ENCODE measurements at regions not wholly inside any gene's neighbourhood (a gene's known extent, or its start where the extent isn't known, plus 50 kb on each side); places are given as distances from the start of the nearest gene placed in this dataset.

DNA sequence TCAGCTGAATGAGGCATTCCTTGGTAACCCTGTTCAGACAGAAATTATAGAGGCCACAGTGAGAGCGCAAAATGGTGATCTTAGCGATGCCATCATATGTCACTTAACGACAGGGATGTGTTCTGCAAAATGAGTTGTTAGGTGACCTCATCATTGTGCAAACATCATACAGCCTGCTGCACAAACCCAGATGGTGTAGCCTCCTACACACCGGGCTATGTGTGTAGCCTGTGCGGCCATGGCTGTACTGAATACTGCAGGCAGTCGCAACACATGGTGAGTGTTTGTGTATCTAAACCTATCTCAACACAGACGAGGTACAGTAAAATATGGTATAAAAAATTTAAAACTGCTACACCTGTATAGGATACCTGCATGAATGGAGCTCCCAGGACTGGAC lies 234.1 kb upstream of the PMEPA1 start:
- TF ChIP-seq CTCF (IDR thresholded peaks at IDR 0.05) (no peak), POLR2AphosphoS5 (IDR thresholded peaks at IDR 0.05) (no peak), POLR2A (IDR thresholded peaks at IDR 0.05) (no peak), EP300 (IDR thresholded peaks at IDR 0.05) (no peak)
- H3K36me3 ChIP-seq = no peaks in the 10 kb centered on the region
- no peak overlapping the region for H3K27ac ChIP-seq
- WGBS, 5 donors = 77 to 90% (median 86%) methylated on average over 7 of the region's 7 CpGs
- no peaks in the 10 kb centered on the region for H3K9me3 ChIP-seq
- no peak for DNase-seq
- intact Hi-C loops (cut with DNase I; ENCODE audit: low total_unique reads) = no loop called here
- peaks cover 0 to 12% (median 0%) of the 10 kb centered on the region in 4 donors for H3K4me1 ChIP-seq
- no peak overlapping the region for H3K4me3 ChIP-seq
- H3K27me3 ChIP-seq = peaks cover 0 to 5% (median 0%) of the 10 kb centered on the region in 3 donors

- Histone ChIP-seq H3K4me3 (no peak overlapping the region), H3K27ac (no peak overlapping the region), H3K4me1 (peaks cover 0 to 12% (median 0%) of the 10 kb centered on the region in 4 donors), H3K9me3 (no peaks in the 10 kb centered on the region), H3K27me3 (peaks cover 0 to 5% (median 0%) of the 10 kb centered on the region in 3 donors), H3K36me3 (no peaks in the 10 kb centered on the region)
- intact Hi-C loops (cut with DNase I; ENCODE audit: low total_unique reads) = no loop called here
- 80 to 92% (median 82%) methylated on average over 8 to 9 of the region's 9 CpGs for WGBS, 5 donors
- no peak for TF ChIP-seq POLR2A (IDR thresholded peaks at IDR 0.05)
- TF ChIP-seq CTCF (IDR thresholded peaks at IDR 0.05) = no peak
- no peak for TF ChIP-seq EP300 (IDR thresholded peaks at IDR 0.05)
- TF ChIP-seq POLR2AphosphoS5 (IDR thresholded peaks at IDR 0.05) = no peak
- DNase-seq = no peak
These were observed 233.5 kb upstream of the PMEPA1 start for GRCh38 chr20:57943291-57943690.

GRCh38 chr20:57941604-57942381 lies 232.0 kb upstream of the PMEPA1 start:
- H3K4me3 ChIP-seq = no peak overlapping the region
- TF ChIP-seq POLR2AphosphoS5 (IDR thresholded peaks at IDR 0.05) = no peak
- TF ChIP-seq CTCF (IDR thresholded peaks at IDR 0.05) = no peak
- TF ChIP-seq EP300 (IDR thresholded peaks at IDR 0.05) = no peak
- TF ChIP-seq POLR2A (IDR thresholded peaks at IDR 0.05) = no peak
- intact Hi-C loops (cut with DNase I; ENCODE audit: low total_unique reads) = no loop called here
- H3K36me3 ChIP-seq = no peaks in the 10 kb centered on the region
- DNase-seq = peak in 1 of 2 donors; percentile 38
- 61 to 73% (median 65%) methylated on average over 16 of the region's 16 CpGs for WGBS, 5 donors
- H3K9me3 ChIP-seq = no peaks in the 10 kb centered on the region
- no peak overlapping the region for H3K27ac ChIP-seq
- H3K27me3 ChIP-seq = peaks cover 0 to 5% (median 0%) of the 10 kb centered on the region in 3 donors
- peaks cover 0 to 12% (median 0%) of the 10 kb centered on the region in 4 donors for H3K4me1 ChIP-seq

DNA sequence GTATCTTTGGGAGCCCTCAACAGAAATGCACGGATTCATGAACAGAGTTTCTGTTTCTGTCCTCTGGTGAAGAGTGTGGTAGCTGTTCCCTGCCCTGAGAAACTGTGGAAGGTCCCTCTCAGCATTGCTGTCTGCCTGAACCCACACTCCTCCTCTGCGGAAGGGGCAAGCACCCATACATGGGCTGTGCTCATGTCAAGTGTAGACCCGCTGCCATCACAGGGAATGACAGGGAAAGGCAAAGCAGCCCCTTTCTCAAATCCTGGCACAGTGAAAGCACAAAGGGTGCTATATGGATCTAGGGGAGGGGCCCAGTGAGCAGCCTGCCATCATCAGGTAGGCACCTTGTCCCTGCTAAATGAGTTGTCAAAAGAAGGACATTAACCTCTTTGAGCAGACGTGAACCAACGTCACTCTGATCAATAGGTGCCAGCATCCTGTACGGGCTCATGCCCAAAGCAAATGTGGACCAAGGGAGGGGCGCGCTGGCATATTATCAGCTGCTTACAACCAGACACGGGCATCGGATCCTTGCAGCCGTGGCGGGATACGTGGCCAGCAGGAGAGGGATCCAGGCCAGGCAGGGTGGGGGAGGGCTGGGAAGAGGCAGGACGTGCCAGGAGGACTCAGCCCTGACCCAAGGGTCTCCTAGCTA lies 231.2 kb upstream of the PMEPA1 start:
- H3K27me3 ChIP-seq = peaks cover 0 to 5% (median 0%) of the 10 kb centered on the region in 3 donors
- DNase-seq = peak; percentile 27 to 79
- TF ChIP-seq POLR2AphosphoS5 (IDR thresholded peaks at IDR 0.05) = peak in 1 of 3 donors; percentile 8
- TF ChIP-seq POLR2A (IDR thresholded peaks at IDR 0.05) = no peak
- no peak for TF ChIP-seq EP300 (IDR thresholded peaks at IDR 0.05)
- TF ChIP-seq CTCF (IDR thresholded peaks at IDR 0.05) = no peak
- H3K36me3 ChIP-seq = no peaks in the 10 kb centered on the region
- 39 to 70% (median 47%) methylated on average over 14 of the region's 14 CpGs for WGBS, 5 donors
- no peaks in the 10 kb centered on the region for H3K9me3 ChIP-seq
- intact Hi-C loops (cut with DNase I; ENCODE audit: low total_unique reads) = no loop called here
- H3K27ac ChIP-seq = no peak overlapping the region
- peaks cover 0 to 12% (median 0%) of the 10 kb centered on the region in 4 donors for H3K4me1 ChIP-seq
- H3K4me3 ChIP-seq = no peak overlapping the region
